PC-3 (cell line): ENCODE measurements at regions not wholly inside any gene's neighbourhood (a gene's known extent, or its start where the extent isn't known, plus 50 kb on each side); places are given as distances from the start of the nearest gene placed in this dataset.

Experiments used
- CTCF ChIP-seq: fragments of 300-600 bp; sonication (generic); conservative IDR thresholded peaks from 2 replicates; pipeline ENCODE4 v1.5.1; 2017; ENCODE audit warnings: antibody characterized with exemption, low read depth, mild to moderate bottlenecking, low read length
- EZH2phosphoT487 ChIP-seq: fragments of 300-600 bp; sonication (generic); IDR thresholded peaks from 2 replicates; pipeline ENCODE4 v1.6.1; 2018; ENCODE audit warnings: mild to moderate bottlenecking, antibody characterized with exemption, low read length, borderline replicate concordance

GRCh38 chr5:159440235-159440634 lies 109.9 kb upstream of the IL12B start:
- no peak for TF ChIP-seq CTCF
- no peak for TF ChIP-seq EZH2phosphoT487
